ENCODE measurements at regions not wholly inside any gene's neighbourhood (a gene's known extent, or its start where the extent isn't known, plus 50 kb on each side); places are given as distances from the start of the nearest gene placed in this dataset.

- TF ChIP-seq CTCF (IDR thresholded peaks at IDR 0.05; ENCODE audit: control insufficient read depth, extremely low read depth, insufficient read depth): no peak
- DNase-seq (ENCODE audit: low read depth): no peak
Measured at GRCh38 chr2:9774266-9774665, 69.0 kb upstream of the TAF1B start.

GRCh38 chr2:9775351-9775750 is 67.9 kb upstream of the TAF1B start:
- no peak overlapping the region for H3K4me3 ChIP-seq (ENCODE audit: low read depth, low read length)
- no peak for DNase-seq (ENCODE audit: low read depth)
- TF ChIP-seq CTCF (IDR thresholded peaks at IDR 0.05; ENCODE audit: control insufficient read depth, extremely low read depth, insufficient read depth): no peak

More at GRCh38 chr2:9774266-9774665, 69.0 kb upstream of the TAF1B start:
- no peak overlapping the region for H3K4me3 ChIP-seq (ENCODE audit: low read depth, low read length)

- no peak overlapping the region for H3K4me3 ChIP-seq (ENCODE audit: low read depth, low read length)
- DNase-seq (ENCODE audit: low read depth): no peak
- no peak for TF ChIP-seq CTCF (IDR thresholded peaks at IDR 0.05; ENCODE audit: control insufficient read depth, extremely low read depth, insufficient read depth)
Measured at GRCh38 chr2:9775999-9776712, 67.1 kb upstream of the TAF1B start.

- no peak for TF ChIP-seq CTCF (IDR thresholded peaks at IDR 0.05; ENCODE audit: control insufficient read depth, extremely low read depth, insufficient read depth)
- DNase-seq (ENCODE audit: low read depth): no peak
- no peak overlapping the region for H3K4me3 ChIP-seq (ENCODE audit: low read depth, low read length)
Measured at GRCh38 chr2:9777081-9777480, 66.2 kb upstream of the TAF1B start.

- peak; percentile 49 for TF ChIP-seq CTCF (IDR thresholded peaks at IDR 0.05; ENCODE audit: control insufficient read depth, extremely low read depth, insufficient read depth)
- H3K4me3 ChIP-seq (ENCODE audit: low read depth, low read length): no peak overlapping the region
- no peak for DNase-seq (ENCODE audit: low read depth)
Measured at GRCh38 chr2:9778012-9778411, 65.3 kb upstream of the TAF1B start.

- H3K4me3 ChIP-seq (ENCODE audit: low read depth, low read length): no peak overlapping the region
- no peak for TF ChIP-seq CTCF (IDR thresholded peaks at IDR 0.05; ENCODE audit: control insufficient read depth, extremely low read depth, insufficient read depth)
- DNase-seq (ENCODE audit: low read depth): no peak
Measured at GRCh38 chr2:9778471-9779316, 64.6 kb upstream of the TAF1B start.

All from LNCaP clone FGC (cell line).